GM18867 (cell line): ENCODE measurements at regions not wholly inside any gene's neighbourhood (a gene's known extent, or its start where the extent isn't known, plus 50 kb on each side); places are given as distances from the start of the nearest gene placed in this dataset.
"Not testable (repeated sequence)": the region's sequence is repeated elsewhere in the genome, so short reads cannot be mapped to it uniquely, and the experiment has no call there.

ENCODE experiments used
- ATAC-seq: cut with Tn5 transposase; IDR thresholded peaks from one replicate; pipeline ENCODE4 v1.9.1; 2021; ENCODE audit warnings: mild to moderate bottlenecking, moderate library complexity; ENCODE audit not compliant: unreplicated experiment

GRCh38 chr9:42239445-42240260, 56.2 kb downstream of the SPATA31A6 start:
- not testable (repeated sequence) for ATAC-seq

- not testable (repeated sequence) for ATAC-seq
These were observed 56.8 kb downstream of the SPATA31A6 start for GRCh38 chr9:42240261-42240579.

GRCh38 chr9:42243211-42243610, 59.8 kb downstream of the SPATA31A6 start:
- not testable (repeated sequence) for ATAC-seq

DNA sequence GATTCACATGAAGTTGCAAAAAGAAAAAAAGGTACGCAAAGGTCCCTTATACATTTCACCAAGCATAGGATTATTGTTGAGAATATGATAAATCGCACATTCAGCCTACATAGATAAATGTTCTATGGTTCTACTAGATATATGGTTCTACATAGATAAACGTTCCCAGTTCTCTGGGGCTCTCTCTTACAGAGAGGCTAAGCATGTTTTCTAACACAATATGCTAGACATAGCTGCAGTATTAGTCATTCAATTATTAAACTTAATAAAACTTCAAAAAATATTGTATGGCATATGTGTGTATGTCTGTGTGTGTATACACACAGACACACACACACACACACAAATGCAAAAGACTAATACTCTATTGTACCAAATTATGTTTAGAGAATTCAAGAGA, 60.4 kb downstream of the SPATA31A6 start:
- not testable (repeated sequence) for ATAC-seq

GRCh38 chr9:42268729-42269128, 85.3 kb downstream of the SPATA31A6 start:
- ATAC-seq, result not testable (repeated sequence)

DNA sequence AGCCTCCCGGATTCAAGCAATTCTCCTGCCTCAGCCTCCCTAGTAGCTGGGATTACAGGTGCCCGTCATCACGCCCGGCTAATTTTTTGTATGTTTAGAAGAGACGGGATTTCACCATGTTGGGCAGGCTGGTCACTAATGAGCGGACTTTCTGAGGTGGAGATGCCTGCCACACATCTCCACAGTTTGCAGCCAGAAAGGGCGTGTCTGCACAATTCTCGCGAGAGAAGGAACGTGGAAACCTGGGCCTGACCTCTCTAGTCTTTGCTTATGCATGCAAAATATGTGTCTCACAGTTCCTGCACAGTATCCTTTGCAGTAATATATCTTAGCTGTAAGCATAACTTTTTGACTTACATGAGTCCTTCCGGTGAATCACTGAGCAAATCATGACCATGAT, 85.7 kb downstream of the SPATA31A6 start:
- ATAC-seq, result not testable (repeated sequence)

DNA sequence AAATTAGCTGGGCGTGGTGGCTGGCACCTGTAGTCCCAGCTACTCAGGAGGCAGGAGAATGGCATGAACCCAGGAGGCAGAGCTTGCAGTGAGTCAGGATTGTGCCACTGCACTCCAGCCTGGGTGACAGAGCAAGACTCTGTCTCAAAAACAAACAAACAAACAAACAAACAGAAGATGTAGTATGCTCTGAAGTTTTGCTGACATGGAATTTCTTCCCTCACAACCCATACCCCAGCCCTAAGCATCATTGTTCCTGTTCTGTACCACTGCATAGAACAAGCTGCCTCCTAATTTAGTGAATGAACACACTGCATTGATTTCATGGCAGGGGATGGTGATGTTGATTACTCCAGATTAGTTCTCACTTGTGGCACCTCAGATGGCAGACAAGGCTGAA, 89.7 kb downstream of the SPATA31A6 start:
- ATAC-seq, result not testable (repeated sequence)

DNA sequence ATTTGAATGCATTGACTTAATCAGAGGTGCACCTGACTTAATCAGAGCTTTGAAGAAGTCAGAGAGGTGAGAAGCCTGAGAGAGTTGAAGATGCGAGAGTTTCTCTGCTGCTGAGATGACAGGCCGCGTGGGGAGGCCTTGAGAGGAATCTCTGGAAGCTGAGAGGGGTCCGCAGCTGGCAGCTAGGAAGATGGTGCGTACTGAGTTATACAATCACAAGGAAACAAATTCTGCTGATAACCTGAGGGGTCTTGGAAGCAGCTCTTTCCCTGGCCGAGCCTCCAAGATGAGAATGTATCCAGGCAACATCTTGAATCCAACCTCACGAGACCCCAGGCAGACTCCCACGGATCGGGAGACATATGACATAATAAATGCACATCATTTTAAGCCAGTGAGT, 91.7 kb downstream of the SPATA31A6 start:
- ATAC-seq, result no peak

DNA sequence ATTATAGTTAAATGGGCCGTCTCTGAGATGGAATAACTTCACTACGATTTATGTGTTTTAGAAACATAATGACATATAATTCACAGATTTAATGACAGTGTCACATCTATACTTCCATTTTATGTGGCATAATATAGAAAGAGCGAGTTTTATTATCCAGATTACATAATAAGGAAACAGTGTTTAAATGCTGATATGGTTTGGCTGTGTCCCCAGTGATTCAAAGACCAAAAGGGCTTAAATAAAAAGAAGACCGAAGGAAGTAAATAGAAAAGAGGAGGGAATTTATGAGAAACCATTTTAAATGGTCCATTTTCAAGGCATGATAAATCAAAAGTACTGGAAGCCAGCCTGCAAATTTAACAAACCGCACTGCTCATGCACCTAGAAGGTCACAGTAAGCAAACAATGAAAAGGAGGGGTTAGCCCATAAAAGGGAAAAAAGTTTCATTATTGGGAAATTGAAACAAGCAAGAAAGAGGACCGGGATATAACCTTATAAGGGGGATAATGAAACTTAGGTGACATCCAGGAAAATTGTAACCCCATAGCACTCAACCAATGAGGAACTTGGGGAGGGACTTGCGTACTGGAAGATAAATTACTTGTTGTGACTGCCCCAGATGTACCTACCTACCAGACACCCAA, 99.2 kb downstream of the SPATA31A6 start:
- ATAC-seq, result not testable (repeated sequence)

GRCh38 chr9:42283179-42283543, 99.7 kb downstream of the SPATA31A6 start:
- not testable (repeated sequence) for ATAC-seq

DNA sequence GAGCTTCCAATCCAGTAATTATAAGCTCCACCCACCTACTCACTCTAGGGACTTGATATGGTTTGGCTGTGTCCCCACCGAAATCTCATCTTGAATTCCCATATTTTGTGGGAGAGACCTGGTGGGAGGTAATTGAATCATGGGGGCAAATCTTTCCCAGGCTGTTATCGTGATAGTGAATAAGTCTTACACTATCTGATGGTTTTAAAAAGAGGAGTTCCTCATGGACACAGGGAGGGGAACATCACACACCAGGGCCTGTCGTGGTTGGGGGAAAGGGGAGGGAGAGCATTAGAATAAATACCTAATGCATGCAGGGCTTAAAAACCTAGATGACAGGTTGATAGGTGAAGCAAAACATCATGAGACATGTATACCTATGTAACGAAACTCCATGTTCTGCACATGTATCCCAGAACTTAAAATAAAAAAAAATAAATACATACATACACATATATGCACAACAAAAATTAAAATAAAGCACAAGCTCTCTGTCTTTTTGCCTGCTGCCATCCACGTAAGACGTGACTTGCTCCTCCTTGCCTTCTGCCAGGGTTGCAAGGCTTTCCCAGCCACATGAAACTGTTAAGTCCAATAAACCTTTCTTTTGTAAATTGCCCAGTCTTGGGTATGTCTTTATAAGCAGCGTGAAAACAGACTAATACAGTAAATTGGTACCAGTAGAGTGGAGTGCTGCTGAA, 102.8 kb downstream of the SPATA31A6 start:
- ATAC-seq, result not testable (repeated sequence)

- ATAC-seq, result not testable (repeated sequence)
These were observed 104.8 kb downstream of the SPATA31A6 start for GRCh38 chr9:42288002-42288864.

DNA sequence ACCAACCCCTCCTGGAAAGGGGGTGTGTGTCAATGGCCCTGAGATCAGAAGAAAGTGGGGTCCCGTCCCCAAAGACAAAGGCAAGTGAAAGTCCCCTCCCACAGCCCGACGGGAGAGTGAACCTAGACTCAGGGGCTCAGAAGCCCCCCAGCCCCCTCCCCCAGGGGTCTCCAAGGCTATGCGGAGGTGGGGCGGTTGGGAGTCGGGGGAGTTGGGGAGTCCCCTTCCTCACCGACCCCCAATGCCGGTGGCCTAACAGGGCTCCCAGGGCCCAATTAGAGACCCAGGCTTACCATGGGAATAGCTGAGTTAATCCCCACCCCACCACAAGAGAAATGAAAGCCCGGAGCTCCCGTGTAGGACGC, 105.4 kb downstream of the SPATA31A6 start:
- ATAC-seq, result not testable (repeated sequence)

- ATAC-seq, result not testable (repeated sequence)
These were observed 116.7 kb downstream of the SPATA31A6 start for GRCh38 chr9:42300124-42300523.

DNA sequence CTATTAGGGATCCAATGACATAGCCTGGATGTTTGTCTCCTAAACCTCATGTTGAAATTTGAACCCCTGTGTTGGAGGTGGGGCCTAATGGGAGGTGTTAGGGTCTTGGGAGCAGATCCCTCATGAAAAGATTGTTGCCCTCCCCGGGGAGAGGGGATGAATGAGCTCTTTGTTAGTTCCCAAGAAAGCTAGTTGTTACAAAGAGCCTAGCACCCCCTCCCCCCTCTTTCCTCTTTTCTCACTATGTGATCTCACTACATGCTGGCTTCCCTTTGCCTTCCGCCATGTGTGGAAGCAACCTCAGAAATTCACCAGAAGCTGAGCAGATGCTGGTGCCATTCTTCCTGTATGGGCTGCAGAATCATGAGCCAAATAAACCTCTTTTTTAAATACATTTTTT, 123.2 kb downstream of the SPATA31A6 start:
- ATAC-seq, result not testable (repeated sequence)

- ATAC-seq, result not testable (repeated sequence)
These were observed 124.0 kb downstream of the SPATA31A6 start for GRCh38 chr9:42307449-42307848.

GRCh38 chr9:42310972-42311371, 127.5 kb downstream of the SPATA31A6 start:
- not testable (repeated sequence) for ATAC-seq

DNA sequence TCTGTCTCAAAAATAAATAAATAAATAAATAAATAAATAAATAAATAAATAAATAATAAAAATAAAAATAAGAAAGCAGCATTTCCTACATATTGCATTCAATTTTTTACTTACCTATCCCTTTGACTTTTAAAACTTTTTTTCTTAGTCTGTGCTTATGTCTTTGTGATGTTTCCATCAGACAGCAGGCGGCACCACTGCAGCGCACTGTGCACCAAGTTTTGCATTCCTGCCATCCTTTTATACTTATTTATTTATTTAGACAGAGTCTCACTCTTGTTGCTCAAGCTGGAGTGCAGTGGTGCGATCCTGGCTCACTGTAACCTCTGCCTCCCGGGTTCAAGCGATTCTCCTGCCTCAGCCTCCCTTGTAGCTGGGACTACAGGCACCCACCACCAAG, 132.6 kb downstream of the SPATA31A6 start:
- not testable (repeated sequence) for ATAC-seq

- ATAC-seq, result not testable (repeated sequence)
These were observed 134.2 kb downstream of the SPATA31A6 start for GRCh38 chr9:42317677-42318076.

DNA sequence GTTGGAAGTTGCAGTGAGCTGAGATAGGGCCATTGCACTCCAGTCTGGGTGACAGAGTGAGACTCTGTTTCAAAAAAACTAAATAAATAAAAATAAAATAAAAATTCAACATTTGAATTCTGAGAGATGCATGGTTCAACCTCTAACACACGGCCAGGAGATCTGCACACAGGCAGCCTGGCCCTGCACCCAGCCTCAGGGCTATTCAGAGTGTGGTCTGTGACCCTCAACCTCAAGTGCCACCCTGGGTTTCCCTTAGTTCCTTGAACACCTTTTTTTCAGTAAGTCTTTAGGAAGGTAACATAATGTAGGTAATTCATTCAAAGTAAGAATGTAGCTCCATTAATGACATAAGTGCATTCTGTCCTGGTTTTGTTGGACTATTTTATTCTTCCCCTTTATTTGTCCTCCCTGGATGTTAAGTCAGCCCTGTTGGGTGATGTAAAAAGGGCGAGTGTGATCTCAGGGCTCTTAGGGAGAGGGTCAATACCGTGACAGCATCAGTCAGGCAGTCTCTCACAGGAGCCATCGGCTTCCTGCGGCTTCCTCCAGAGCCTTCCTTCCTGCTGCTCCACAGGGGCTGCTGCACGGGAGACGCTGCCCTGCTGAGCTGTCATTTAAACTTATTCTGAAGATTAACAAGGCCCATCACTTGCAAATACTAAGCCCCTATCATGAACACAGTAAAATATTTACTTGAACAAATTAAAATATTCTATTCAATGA, 139.8 kb downstream of the SPATA31A6 start:
- ATAC-seq, result not testable (repeated sequence)
